ENCODE measurements at regions not wholly inside any gene's neighbourhood (a gene's known extent, or its start where the extent isn't known, plus 50 kb on each side); places are given as distances from the start of the nearest gene placed in this dataset.

- Mint-ChIP-seq H3K36me3 (ENCODE audit: low read depth) (no peaks in the 10 kb centered on the region), H3K4me1 (ENCODE audit: low read depth) (no peaks in the 10 kb centered on the region), H3K27me3 (no peaks in the 10 kb centered on the region), H3K4me3 (no peak overlapping the region), H3K27ac (no peak overlapping the region), H3K9me3 (no peaks in the 10 kb centered on the region)
- DNase-seq (no peak), ATAC-seq (no peak)
- CTCF ChIA-PET, result no interaction called here
- no peak for TF ChIP-seq CTCF (IDR thresholded peaks at IDR 0.05)
- POLR2A ChIA-PET, result no interaction called here
- intact Hi-C loops (cut with micrococcal nuclease), result no loop called here
These were observed 823.1 kb downstream of the CCSER2 start for GRCh38 chr10:85151506-85151905.

- no peak for TF ChIP-seq CTCF (IDR thresholded peaks at IDR 0.05)
- POLR2A ChIA-PET, result no interaction called here
These were observed 824.1 kb downstream of the CCSER2 start for GRCh38 chr10:85152496-85152895.

GRCh38 chr10:85152911-85153310, 824.5 kb downstream of the CCSER2 start:
- H3K27me3 Mint-ChIP-seq, result no peaks in the 10 kb centered on the region
- H3K36me3 Mint-ChIP-seq (ENCODE audit: low read depth), result no peaks in the 10 kb centered on the region
- intact Hi-C loops (cut with micrococcal nuclease), result no loop called here
- DNase-seq (no peak), ATAC-seq (no peak)
- H3K9me3 Mint-ChIP-seq, result no peaks in the 10 kb centered on the region
- ChIA-PET POLR2A (no interaction called here), CTCF (no interaction called here)
- TF ChIP-seq CTCF (IDR thresholded peaks at IDR 0.05), result no peak
- H3K4me1 Mint-ChIP-seq (ENCODE audit: low read depth), result no peaks in the 10 kb centered on the region
- H3K27ac Mint-ChIP-seq, result no peak overlapping the region
- H3K4me3 Mint-ChIP-seq, result no peak overlapping the region

More at GRCh38 chr10:85152496-85152895, 824.1 kb downstream of the CCSER2 start:
- H3K27me3 Mint-ChIP-seq, result no peaks in the 10 kb centered on the region
- CTCF ChIA-PET, result no interaction called here
- DNase-seq (no peak), ATAC-seq (no peak)
- H3K4me3 Mint-ChIP-seq, result no peak overlapping the region
- H3K9me3 Mint-ChIP-seq, result no peaks in the 10 kb centered on the region
- no peaks in the 10 kb centered on the region for H3K36me3 Mint-ChIP-seq (ENCODE audit: low read depth)
- intact Hi-C loops (cut with micrococcal nuclease), result no loop called here
- no peak overlapping the region for H3K27ac Mint-ChIP-seq
- H3K4me1 Mint-ChIP-seq (ENCODE audit: low read depth), result no peaks in the 10 kb centered on the region

- intact Hi-C loops (cut with micrococcal nuclease), result no loop called here
- POLR2A ChIA-PET, result no interaction called here
These were observed 828.8 kb downstream of the CCSER2 start for GRCh38 chr10:85157206-85157605.

GRCh38 chr10:85168243-85168642, 839.9 kb downstream of the CCSER2 start:
- H3K36me3 Mint-ChIP-seq (ENCODE audit: low read depth), result no peaks in the 10 kb centered on the region
- ATAC-seq (no peak), DNase-seq (no peak)
- H3K27ac Mint-ChIP-seq, result no peak overlapping the region
- H3K27me3 Mint-ChIP-seq, result no peaks in the 10 kb centered on the region
- intact Hi-C loops (cut with micrococcal nuclease), result no loop called here
- no peaks in the 10 kb centered on the region for H3K4me1 Mint-ChIP-seq (ENCODE audit: low read depth)
- ChIA-PET CTCF (no interaction called here), POLR2A (no interaction called here)
- TF ChIP-seq CTCF (IDR thresholded peaks at IDR 0.05), result no peak
- H3K9me3 Mint-ChIP-seq, result no peaks in the 10 kb centered on the region
- H3K4me3 Mint-ChIP-seq, result no peak overlapping the region

More at GRCh38 chr10:85157206-85157605, 828.8 kb downstream of the CCSER2 start:
- H3K27me3 Mint-ChIP-seq, result no peaks in the 10 kb centered on the region
- no peaks in the 10 kb centered on the region for H3K9me3 Mint-ChIP-seq
- no peaks in the 10 kb centered on the region for H3K4me1 Mint-ChIP-seq (ENCODE audit: low read depth)
- H3K27ac Mint-ChIP-seq, result no peak overlapping the region
- CTCF ChIA-PET, result no interaction called here
- no peak overlapping the region for H3K4me3 Mint-ChIP-seq
- no peaks in the 10 kb centered on the region for H3K36me3 Mint-ChIP-seq (ENCODE audit: low read depth)
- no peak for DNase-seq
- ATAC-seq, result no peak
- TF ChIP-seq CTCF (IDR thresholded peaks at IDR 0.05), result no peak

Measured in activated CD8-positive, alpha-beta T cell treated with anti-CD3 and anti-CD28 coated beads for 36 hours (primary cell).